HAP-1 (cell line): ENCODE measurements at regions not wholly inside any gene's neighbourhood (a gene's known extent, or its start where the extent isn't known, plus 50 kb on each side); places are given as distances from the start of the nearest gene placed in this dataset.

Experiments
- DNase-seq, 2 experiments: peaks; one replicate each; pipeline ENCODE4 v3.0.0-alpha.2; 2016 to 2020; ENCODE audit warnings: low spot score in 2 of 2
- H3K27me3 ChIP-seq: fragments of 250-450 bp; sonication (Bioruptor Pico); 2 replicates; pipeline ENCODE4 v1.5.1; 2020; ENCODE audit warnings: low read depth, mild to moderate bottlenecking, moderate library complexity
- H3K36me3 ChIP-seq: fragments of 250-450 bp; sonication (Bioruptor Pico); replicated peaks from 2 replicates; pipeline ENCODE4 v1.5.1; 2020; ENCODE audit warnings: mild to moderate bottlenecking
- H3K4me1 ChIP-seq: fragments of 250-450 bp; sonication (Bioruptor Pico); 2 replicates; pipeline ENCODE4 v1.5.1; 2020; ENCODE audit warnings: mild to moderate bottlenecking
- H3K4me3 ChIP-seq: fragments of 250-450 bp; sonication (Bioruptor Pico); 2 replicates; pipeline ENCODE4 v1.5.1; 2020; ENCODE audit warnings: mild to moderate bottlenecking, moderate library complexity
- H3K9me3 ChIP-seq: fragments of 250-450 bp; sonication (Bioruptor Pico); 2 replicates; pipeline ENCODE4 v1.5.1; 2020; ENCODE audit warnings: mild to moderate bottlenecking, moderate library complexity
- in situ Hi-C: fragments of 300-500 bp; cut with MboI; formaldehyde crosslinking; loops from 3 replicates; pipeline ENCODE4 v1.14.3; 2020; ENCODE audit warnings: low sequenced_read_pairs, inconsistent platforms, mixed read lengths

- Histone ChIP-seq H3K4me1 (no peaks in the 10 kb centered on the region), H3K9me3 (no peaks in the 10 kb centered on the region), H3K36me3 (no peaks in the 10 kb centered on the region), H3K4me3 (no peak overlapping the region), H3K27me3 (no peaks in the 10 kb centered on the region)
- in situ Hi-C loops: no loop called here
- no peak for DNase-seq
These were observed 239.0 kb upstream of the APCDD1 start for GRCh38 chr18:10215446-10215845.

- Histone ChIP-seq H3K36me3 (no peaks in the 10 kb centered on the region), H3K9me3 (no peaks in the 10 kb centered on the region), H3K4me1 (no peaks in the 10 kb centered on the region), H3K27me3 (no peaks in the 10 kb centered on the region), H3K4me3 (no peak overlapping the region)
- in situ Hi-C loops: no loop called here
- DNase-seq: no peak
These were observed 237.6 kb upstream of the APCDD1 start for GRCh38 chr18:10216791-10217190.

- Histone ChIP-seq H3K4me3 (no peak overlapping the region), H3K27me3 (no peaks in the 10 kb centered on the region), H3K4me1 (no peaks in the 10 kb centered on the region), H3K36me3 (no peaks in the 10 kb centered on the region), H3K9me3 (no peaks in the 10 kb centered on the region)
- in situ Hi-C loops: no loop called here
- DNase-seq: no peak
These were observed 237.2 kb upstream of the APCDD1 start for GRCh38 chr18:10217211-10217610.

- Histone ChIP-seq H3K4me3 (no peak overlapping the region), H3K36me3 (no peaks in the 10 kb centered on the region), H3K4me1 (no peaks in the 10 kb centered on the region), H3K27me3 (no peaks in the 10 kb centered on the region), H3K9me3 (no peaks in the 10 kb centered on the region)
- in situ Hi-C loops: no loop called here
- DNase-seq: no peak
These were observed 229.1 kb upstream of the APCDD1 start for GRCh38 chr18:10225300-10225699.

- Histone ChIP-seq H3K27me3 (no peaks in the 10 kb centered on the region), H3K9me3 (no peaks in the 10 kb centered on the region), H3K4me1 (no peaks in the 10 kb centered on the region), H3K36me3 (no peaks in the 10 kb centered on the region), H3K4me3 (no peak overlapping the region)
- no peak for DNase-seq
- in situ Hi-C loops: no loop called here
These were observed 227.5 kb upstream of the APCDD1 start for GRCh38 chr18:10226971-10227370.

- in situ Hi-C loops: no loop called here
- H3K36me3 ChIP-seq: no peaks in the 10 kb centered on the region
- no peaks in the 10 kb centered on the region for H3K9me3 ChIP-seq
- DNase-seq: no peak
- no peaks in the 10 kb centered on the region for H3K4me1 ChIP-seq
- H3K4me3 ChIP-seq: no peak overlapping the region
- no peaks in the 10 kb centered on the region for H3K27me3 ChIP-seq
These were observed 226.1 kb upstream of the APCDD1 start for GRCh38 chr18:10228326-10228725.

GRCh38 chr18:10229458-10229857, 225.0 kb upstream of the APCDD1 start:
- Histone ChIP-seq H3K36me3 (no peaks in the 10 kb centered on the region), H3K9me3 (no peaks in the 10 kb centered on the region), H3K4me3 (no peak overlapping the region), H3K4me1 (no peaks in the 10 kb centered on the region), H3K27me3 (no peaks in the 10 kb centered on the region)
- in situ Hi-C loops: no loop called here
- DNase-seq: no peak

GRCh38 chr18:10230072-10230471, 224.4 kb upstream of the APCDD1 start:
- DNase-seq: no peak
- no peaks in the 10 kb centered on the region for H3K27me3 ChIP-seq
- in situ Hi-C loops: no loop called here

GRCh38 chr18:10231220-10231619, 223.2 kb upstream of the APCDD1 start:
- Histone ChIP-seq H3K4me3 (no peak overlapping the region), H3K4me1 (no peaks in the 10 kb centered on the region), H3K9me3 (no peaks in the 10 kb centered on the region), H3K36me3 (no peaks in the 10 kb centered on the region), H3K27me3 (no peaks in the 10 kb centered on the region)
- in situ Hi-C loops: no loop called here
- DNase-seq: no peak

More at GRCh38 chr18:10230072-10230471, 224.4 kb upstream of the APCDD1 start:
- no peaks in the 10 kb centered on the region for H3K9me3 ChIP-seq
- no peaks in the 10 kb centered on the region for H3K4me1 ChIP-seq
- no peaks in the 10 kb centered on the region for H3K36me3 ChIP-seq
- H3K4me3 ChIP-seq: no peak overlapping the region

GRCh38 chr18:10232062-10232461, 222.4 kb upstream of the APCDD1 start:
- H3K36me3 ChIP-seq: no peaks in the 10 kb centered on the region
- no peaks in the 10 kb centered on the region for H3K4me1 ChIP-seq
- H3K9me3 ChIP-seq: no peaks in the 10 kb centered on the region
- no peak for DNase-seq
- no peak overlapping the region for H3K4me3 ChIP-seq
- no peaks in the 10 kb centered on the region for H3K27me3 ChIP-seq
- in situ Hi-C loops: no loop called here

- no peak overlapping the region for H3K4me3 ChIP-seq
- H3K36me3 ChIP-seq: no peaks in the 10 kb centered on the region
- DNase-seq: no peak
- no peaks in the 10 kb centered on the region for H3K27me3 ChIP-seq
- H3K9me3 ChIP-seq: no peaks in the 10 kb centered on the region
- no peaks in the 10 kb centered on the region for H3K4me1 ChIP-seq
- in situ Hi-C loops: no loop called here
These were observed 221.2 kb upstream of the APCDD1 start for GRCh38 chr18:10233082-10233875.

GRCh38 chr18:10234281-10234680, 220.2 kb upstream of the APCDD1 start:
- H3K9me3 ChIP-seq: no peaks in the 10 kb centered on the region
- no peaks in the 10 kb centered on the region for H3K36me3 ChIP-seq
- H3K4me1 ChIP-seq: no peaks in the 10 kb centered on the region
- H3K27me3 ChIP-seq: no peaks in the 10 kb centered on the region
- no peak overlapping the region for H3K4me3 ChIP-seq
- DNase-seq: no peak
- in situ Hi-C loops: no loop called here

GRCh38 chr18:10234912-10235660, 219.3 kb upstream of the APCDD1 start:
- Histone ChIP-seq H3K36me3 (no peaks in the 10 kb centered on the region), H3K27me3 (no peaks in the 10 kb centered on the region), H3K9me3 (no peaks in the 10 kb centered on the region), H3K4me1 (no peaks in the 10 kb centered on the region), H3K4me3 (no peak overlapping the region)
- in situ Hi-C loops: no loop called here
- DNase-seq: no peak

- no peaks in the 10 kb centered on the region for H3K27me3 ChIP-seq
- in situ Hi-C loops: no loop called here
These were observed 218.8 kb upstream of the APCDD1 start for GRCh38 chr18:10235661-10235952.

More at GRCh38 chr18:10235661-10235952, 218.8 kb upstream of the APCDD1 start:
- Histone ChIP-seq H3K4me1 (no peaks in the 10 kb centered on the region), H3K4me3 (no peak overlapping the region), H3K36me3 (no peaks in the 10 kb centered on the region), H3K9me3 (no peaks in the 10 kb centered on the region)
- no peak for DNase-seq
